Tibial nerve (tissue), 4 donors: ENCODE measurements at regions not wholly inside any gene's neighbourhood (a gene's known extent, or its start where the extent isn't known, plus 50 kb on each side); places are given as distances from the start of the nearest gene placed in this dataset.
"Not testable (repeated sequence)": the region's sequence is repeated elsewhere in the genome, so short reads cannot be mapped to it uniquely, and the experiment has no call there.

Source experiments
- DNase-seq, 2 donors: peaks; one replicate each; pipeline ENCODE4 v3.0.0-alpha.2; 2019; ENCODE audit warnings: low spot score in 2 of 2
- H3K27ac ChIP-seq, 4 donors: fragments of 200-600 bp; sonication (generic) in 3 of 4; one replicate each; pipeline ENCODE4 v1.5.1; 2017 to 2019; ENCODE audit warnings: mild to moderate bottlenecking in 1 of 4
- H3K27me3 ChIP-seq, 2 donors: fragments of 200-600 bp; sonication (generic) in 1 of 2; one replicate each; pipeline versions ENCODE4 v1.5.1 to v1.6.0; 2017 to 2019
- H3K36me3 ChIP-seq, 3 donors: fragments of 200-600 bp; sonication (generic); one replicate each; pipeline ENCODE4 v1.5.1; 2018 to 2019
- H3K4me1 ChIP-seq, 4 donors: fragments of 200-600 bp; sonication (generic) in 3 of 4; one replicate each; pipeline ENCODE4 v1.5.1; 2017 to 2019
- H3K4me3 ChIP-seq, 4 donors: fragments of 200-600 bp; sonication (generic) in 3 of 4; one replicate each; pipeline ENCODE4 v1.5.1; 2017 to 2019; ENCODE audit warnings: mild to moderate bottlenecking in 1 of 4, moderate library complexity in 1 of 4
- H3K9me3 ChIP-seq, 4 donors: fragments of 200-600 bp; sonication (generic) in 3 of 4; one replicate each; pipeline ENCODE4 v1.5.1; 2017 to 2019
- CTCF ChIP-seq, 5 experiments: fragments of 200-600 bp in 3 of 5; fragments of 450-650 bp in 2 of 5; sonication (generic) in 3 of 5; IDR thresholded peaks; one replicate each; pipeline ENCODE4 v1.5.1; 2016 to 2019; ENCODE audit warnings: antibody characterized with exemption in 5 of 5, mild to moderate bottlenecking in 3 of 5, moderate library complexity in 2 of 5
- EP300 ChIP-seq, 2 donors: sonication (generic); formaldehyde crosslinking; IDR thresholded peaks; one replicate each; pipeline ENCODE4 v1.6.1; 2017; ENCODE audit warnings: antibody characterized with exemption in 2 of 2, mild to moderate bottlenecking in 1 of 2
- POLR2A ChIP-seq, 2 donors: fragments of 450-650 bp; IDR thresholded peaks; one replicate each; pipeline ENCODE4 v1.6.1; 2017; ENCODE audit warnings: antibody characterized with exemption in 2 of 2, mild to moderate bottlenecking in 2 of 2, moderate library complexity in 2 of 2
- WGBS, 2 donors: methylation state at CpG; one replicate each; pipeline ENCODE4 v1.1.5; 2018; 5-methylcytosine and 5-hydroxymethylcytosine counted together

DNA sequence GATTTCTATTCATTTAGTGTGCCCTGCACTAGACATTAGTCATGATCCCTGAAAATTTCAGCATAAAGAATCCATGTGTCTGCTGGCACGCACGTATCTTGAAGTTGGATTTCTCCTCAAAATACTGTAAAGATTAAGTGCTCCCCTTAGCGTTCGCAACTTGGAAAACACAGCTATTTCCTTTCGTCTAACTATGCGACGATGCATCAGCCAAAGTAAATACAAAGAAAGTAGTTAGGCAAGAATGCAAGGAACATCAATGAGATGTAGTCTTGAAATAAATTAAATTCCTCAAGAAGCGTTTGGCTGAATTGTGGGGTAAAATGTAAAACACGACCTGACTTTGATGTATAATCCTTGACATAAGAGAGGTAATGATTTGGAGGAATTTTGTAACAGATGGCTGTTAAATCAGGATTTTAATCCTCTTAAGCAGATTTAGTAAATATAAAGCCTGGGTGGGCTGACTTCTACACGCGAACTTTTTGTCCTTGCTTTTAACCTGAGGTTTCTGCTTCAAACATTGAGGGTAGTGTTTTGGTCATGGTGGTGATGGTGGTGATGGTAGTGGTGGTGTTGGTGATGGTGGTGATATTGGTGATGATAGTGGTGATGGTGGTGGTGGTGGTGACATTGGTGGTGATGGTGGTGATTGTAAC is 88.2 kb downstream of the FOXF2 start:
- TF ChIP-seq CTCF (IDR thresholded peaks at IDR 0.05) (no peak), EP300 (IDR thresholded peaks at IDR 0.05) (no peak), POLR2A (IDR thresholded peaks at IDR 0.05) (no peak)
- Histone ChIP-seq H3K9me3 (no peaks in the 10 kb centered on the region), H3K27me3 (no peaks in the 10 kb centered on the region), H3K36me3 (no peaks in the 10 kb centered on the region), H3K27ac (no peak overlapping the region), H3K4me3 (no peak overlapping the region), H3K4me1 (no peaks in the 10 kb centered on the region)
- WGBS, 2 donors = 45 to 49% methylated on average over 11 of the region's 11 CpGs
- no peak for DNase-seq

GRCh38 chr6:1478163-1478826 is 88.9 kb downstream of the FOXF2 start:
- not testable (repeated sequence) for H3K27me3 ChIP-seq, H3K4me3 ChIP-seq, H3K9me3 ChIP-seq, H3K27ac ChIP-seq, DNase-seq, H3K36me3 ChIP-seq, H3K4me1 ChIP-seq
- 78 to 94% methylated on average over 4 of the region's 4 CpGs for WGBS, 2 donors

DNA sequence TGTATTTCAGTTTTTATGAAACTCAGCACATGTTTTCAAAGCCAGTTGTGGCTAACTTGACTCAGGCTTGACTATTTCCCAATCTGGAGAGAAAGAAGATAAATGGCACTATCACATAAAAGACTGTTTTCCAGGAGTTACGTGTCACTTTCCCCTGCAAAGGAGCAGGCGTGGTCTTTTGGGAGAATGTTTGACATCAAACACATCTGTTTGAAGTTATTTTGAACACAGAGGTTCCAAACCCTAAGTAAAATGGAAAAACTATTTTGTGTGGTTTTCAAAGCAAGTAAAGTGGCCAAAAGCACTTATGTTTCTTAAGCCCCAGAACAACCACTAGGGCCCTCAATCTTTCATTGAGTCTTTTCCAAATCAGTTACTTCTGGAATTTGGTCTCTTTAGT is 89.7 kb downstream of the FOXF2 start:
- TF ChIP-seq EP300 (IDR thresholded peaks at IDR 0.05) (peak in 1 of 2 donors; percentile 46), CTCF (IDR thresholded peaks at IDR 0.05) (no peak)
- no peak overlapping the region for H3K27ac ChIP-seq
- no peaks in the 10 kb centered on the region for H3K36me3 ChIP-seq
- H3K4me1 ChIP-seq = no peaks in the 10 kb centered on the region
- no peaks in the 10 kb centered on the region for H3K27me3 ChIP-seq
- no peak overlapping the region for H3K4me3 ChIP-seq
- DNase-seq = no peak
- H3K9me3 ChIP-seq = no peaks in the 10 kb centered on the region
- WGBS, 2 donors = 52 to 58% methylated on average over 2 of the region's 2 CpGs

DNA sequence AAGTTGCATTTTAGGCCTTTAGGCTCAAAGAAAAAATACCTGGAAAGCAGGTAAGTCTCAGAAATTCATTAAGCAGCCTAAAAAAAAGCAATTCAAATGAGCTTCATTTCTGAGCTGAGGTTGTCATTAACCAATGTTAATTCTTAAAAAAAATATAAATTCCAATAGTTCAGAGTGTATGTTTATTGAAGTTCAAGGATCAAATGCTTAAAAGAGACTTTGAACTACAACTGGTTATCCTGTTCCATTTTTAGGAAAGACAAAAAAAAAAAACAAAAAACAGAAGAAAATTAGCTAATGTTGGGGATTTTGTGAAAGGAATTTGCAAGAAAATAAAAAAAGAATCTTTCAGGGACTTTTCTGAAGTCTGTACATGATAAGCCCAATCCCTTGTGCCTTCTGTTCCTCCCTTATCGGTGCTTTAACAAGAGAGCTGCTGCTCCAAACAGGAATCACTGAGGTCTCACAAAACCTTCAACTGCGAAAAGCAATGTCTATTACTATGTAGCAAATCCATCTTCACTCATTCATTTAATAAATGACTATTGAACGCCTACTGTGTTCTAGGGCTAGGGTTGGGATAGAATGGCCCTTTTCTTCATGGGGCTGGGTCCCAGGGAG is 90.3 kb downstream of the FOXF2 start:
- WGBS, 2 donors = 79 to 89% methylated on average over 3 of the region's 3 CpGs
- Histone ChIP-seq H3K9me3 (no peaks in the 10 kb centered on the region), H3K36me3 (no peaks in the 10 kb centered on the region), H3K27ac (no peak overlapping the region), H3K27me3 (no peaks in the 10 kb centered on the region), H3K4me1 (no peaks in the 10 kb centered on the region), H3K4me3 (no peak overlapping the region)
- TF ChIP-seq CTCF (IDR thresholded peaks at IDR 0.05) = no peak
- TF ChIP-seq POLR2A (IDR thresholded peaks at IDR 0.05) = no peak
- TF ChIP-seq EP300 (IDR thresholded peaks at IDR 0.05) = no peak
- DNase-seq = no peak

DNA sequence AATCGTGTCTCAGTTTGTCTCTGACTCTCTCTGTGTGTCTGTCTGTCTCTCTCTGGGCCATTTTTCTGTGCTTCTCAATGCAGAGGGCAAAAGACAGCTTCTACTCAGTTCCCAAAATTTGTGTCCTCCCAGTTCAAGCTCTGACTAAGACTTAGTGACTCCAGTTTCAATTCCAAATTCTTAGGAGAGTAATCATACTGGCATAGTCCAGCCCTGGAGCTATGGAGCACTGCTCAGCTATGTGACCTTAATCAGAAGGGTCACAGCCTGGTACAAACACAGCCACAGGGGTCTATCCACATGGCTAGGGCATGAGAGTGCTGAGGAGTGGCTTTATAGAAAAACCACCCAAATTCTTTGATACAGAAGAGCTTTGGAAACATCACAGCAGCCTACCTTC is 91.9 kb downstream of the FOXF2 start:
- WGBS, 2 donors = 64 to 67% methylated on average over 1 of the region's 1 CpG
- H3K27me3 ChIP-seq = no peaks in the 10 kb centered on the region
- no peaks in the 10 kb centered on the region for H3K36me3 ChIP-seq
- DNase-seq = no peak
- TF ChIP-seq CTCF (IDR thresholded peaks at IDR 0.05) (no peak), EP300 (IDR thresholded peaks at IDR 0.05) (no peak), POLR2A (IDR thresholded peaks at IDR 0.05) (no peak)
- H3K4me1 ChIP-seq = no peaks in the 10 kb centered on the region
- H3K9me3 ChIP-seq = no peaks in the 10 kb centered on the region
- no peak overlapping the region for H3K4me3 ChIP-seq
- H3K27ac ChIP-seq = no peak overlapping the region
